Kidney tubule cell (primary cell): ENCODE measurements at regions not wholly inside any gene's neighbourhood (a gene's known extent, or its start where the extent isn't known, plus 50 kb on each side); places are given as distances from the start of the nearest gene placed in this dataset.

Experiments
- DNase-seq: peaks from one replicate; pipeline ENCODE4 v3.0.0-alpha.2; 2018; ENCODE audit warnings: low spot score

DNA sequence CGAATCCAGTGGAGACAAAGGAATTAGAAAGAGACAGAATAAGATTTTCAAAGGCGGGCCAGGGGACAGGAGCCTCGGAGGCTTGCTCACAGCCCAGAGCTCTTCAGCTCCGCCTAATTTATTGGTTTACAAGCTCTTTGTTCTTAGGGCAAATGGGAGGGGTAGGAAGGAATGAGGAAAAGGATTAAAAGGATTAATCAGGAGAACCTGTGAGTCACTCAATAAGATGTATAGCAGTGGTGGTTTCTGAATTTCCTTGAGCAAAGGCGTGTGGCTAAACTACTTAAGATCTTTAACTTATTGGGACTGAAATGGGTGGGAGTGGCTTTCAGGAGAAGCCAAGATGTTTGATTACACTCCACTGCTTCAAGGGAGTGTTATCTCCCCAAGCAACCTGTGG is 456.0 kb upstream of the SPANXN1 start:
- DNase-seq = peak; percentile 27

DNA sequence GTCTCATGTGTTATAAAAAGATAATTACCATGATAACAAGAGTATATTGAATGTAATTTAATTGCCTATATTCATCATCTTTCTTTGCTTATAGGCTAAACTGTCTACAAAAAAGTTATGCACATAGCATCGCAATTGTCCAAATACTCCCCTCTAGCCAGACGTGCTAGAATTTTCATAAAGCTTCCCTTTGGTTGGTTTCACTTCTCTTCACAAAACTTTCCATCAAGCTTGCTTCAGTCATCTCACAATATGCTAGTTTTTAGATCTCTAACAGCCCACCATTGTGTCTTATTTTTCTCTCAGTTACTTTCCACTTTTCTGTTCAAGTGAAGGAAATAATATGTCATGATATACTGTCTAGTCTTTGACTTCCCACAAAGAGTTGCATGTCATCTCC is 448.3 kb upstream of the SPANXN1 start:
- no peak for DNase-seq

DNA sequence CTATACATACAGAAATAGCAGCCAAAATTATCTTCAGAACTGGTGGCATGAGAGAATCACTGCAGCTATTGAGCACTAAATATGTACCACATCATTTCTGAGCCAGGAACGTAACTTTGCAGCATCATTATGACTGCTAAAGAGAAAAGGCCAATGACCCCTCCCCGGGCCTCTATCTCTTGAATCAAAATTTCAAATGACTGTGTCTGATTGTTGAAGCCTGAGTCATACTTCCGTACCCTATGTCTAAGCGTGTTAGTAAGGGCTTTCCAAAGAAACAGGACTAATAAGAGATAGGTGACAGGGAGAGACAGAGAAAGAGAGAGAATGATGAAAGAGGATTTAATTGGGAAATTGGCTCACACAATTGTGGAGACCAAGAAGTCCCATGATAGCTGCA is 445.5 kb upstream of the SPANXN1 start:
- no peak for DNase-seq

DNA sequence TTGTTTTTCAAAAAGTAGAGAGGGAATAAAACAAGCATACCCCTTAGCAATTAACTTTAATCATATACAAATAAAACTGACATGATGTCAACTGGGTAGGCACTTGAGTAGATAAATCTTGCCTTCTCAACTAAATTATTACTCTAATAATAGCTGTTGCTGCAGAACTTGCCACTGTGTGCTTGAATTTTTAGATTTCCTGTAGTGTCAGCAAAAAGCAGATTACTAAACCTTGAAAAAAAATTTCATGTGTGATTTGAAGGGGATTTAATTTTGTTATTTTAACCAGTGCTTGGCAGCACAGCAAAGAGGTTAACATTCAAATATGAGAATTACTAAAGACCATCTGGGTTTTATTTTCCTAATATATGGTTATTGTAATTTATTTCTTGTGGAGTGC is 438.3 kb upstream of the SPANXN1 start:
- DNase-seq = no peak

DNA sequence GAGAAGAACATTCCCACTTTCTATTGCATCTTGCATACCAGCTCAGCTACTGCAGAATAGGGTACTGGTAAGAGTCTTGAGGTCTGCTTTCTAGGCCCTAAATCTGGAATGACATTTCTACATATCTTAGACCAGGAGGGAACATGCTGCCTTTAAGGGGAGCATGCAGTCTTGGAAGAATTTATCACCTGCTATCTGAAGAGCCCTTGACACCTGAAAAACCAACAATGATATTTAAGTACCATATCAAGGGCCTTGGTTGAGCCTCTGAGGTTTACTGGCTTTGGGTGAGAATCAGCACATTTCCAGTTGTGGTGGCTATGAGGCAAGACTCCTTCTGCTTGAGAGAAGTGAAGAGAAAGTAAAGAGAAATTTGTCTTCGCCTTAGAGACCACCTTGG is 436.8 kb upstream of the SPANXN1 start:
- DNase-seq = no peak

DNA sequence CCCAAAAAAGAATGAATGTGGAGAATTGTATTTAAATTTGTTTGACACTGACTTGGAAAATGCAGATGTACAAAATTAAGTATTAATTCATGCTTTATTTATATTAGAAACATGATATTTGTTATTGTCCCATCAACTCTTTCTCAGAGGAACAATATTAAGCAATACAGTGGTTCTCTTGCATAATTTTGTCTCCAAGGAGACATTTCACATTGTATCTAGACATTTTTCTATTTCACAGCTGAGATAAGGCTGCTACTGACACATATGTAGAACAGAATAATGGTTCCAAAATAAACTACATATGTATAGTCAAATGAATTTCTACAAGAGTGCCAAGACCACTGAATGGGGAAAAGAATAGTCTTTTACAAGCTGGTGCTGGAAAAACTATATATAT is 427.9 kb upstream of the SPANXN1 start:
- DNase-seq = no peak

DNA sequence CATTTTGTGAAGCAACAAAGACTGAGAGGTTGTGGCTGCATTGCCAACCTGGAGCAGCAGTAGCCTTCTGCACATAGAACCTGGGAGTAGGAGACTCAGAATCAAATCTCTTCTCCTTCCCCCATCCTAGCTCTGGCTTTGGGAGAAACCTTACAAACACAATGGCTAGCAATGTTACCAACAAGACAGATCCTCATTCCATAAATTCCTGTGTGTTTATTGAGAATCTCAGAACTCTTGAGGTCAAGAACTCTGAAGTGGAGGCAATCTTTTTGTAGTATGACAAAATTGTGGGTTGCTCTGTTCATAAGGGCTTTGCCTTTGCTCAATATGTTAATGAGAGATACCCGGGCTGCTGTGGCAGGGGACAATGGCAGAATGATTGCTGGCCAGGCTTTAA is 406.7 kb upstream of the SPANXN1 start:
- peak; percentile 1 for DNase-seq

DNA sequence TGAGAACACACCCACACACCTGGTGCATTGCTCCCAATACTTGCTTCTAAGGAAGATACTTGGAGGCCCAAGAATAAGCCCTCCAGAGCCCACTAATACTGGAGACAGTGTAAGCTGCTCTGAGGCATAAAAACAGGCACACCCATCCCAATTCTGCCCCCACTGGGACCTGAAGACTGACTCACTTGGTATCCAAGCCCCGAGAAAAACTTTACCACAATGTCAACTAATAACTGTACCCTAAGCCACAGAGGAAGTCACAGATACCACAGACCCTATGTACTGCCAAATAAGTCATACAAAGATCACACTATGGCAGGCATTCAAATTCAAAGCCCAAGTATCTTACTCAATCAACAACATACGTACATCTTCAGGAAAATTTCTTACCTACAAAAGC is 398.2 kb upstream of the SPANXN1 start:
- no peak for DNase-seq

DNA sequence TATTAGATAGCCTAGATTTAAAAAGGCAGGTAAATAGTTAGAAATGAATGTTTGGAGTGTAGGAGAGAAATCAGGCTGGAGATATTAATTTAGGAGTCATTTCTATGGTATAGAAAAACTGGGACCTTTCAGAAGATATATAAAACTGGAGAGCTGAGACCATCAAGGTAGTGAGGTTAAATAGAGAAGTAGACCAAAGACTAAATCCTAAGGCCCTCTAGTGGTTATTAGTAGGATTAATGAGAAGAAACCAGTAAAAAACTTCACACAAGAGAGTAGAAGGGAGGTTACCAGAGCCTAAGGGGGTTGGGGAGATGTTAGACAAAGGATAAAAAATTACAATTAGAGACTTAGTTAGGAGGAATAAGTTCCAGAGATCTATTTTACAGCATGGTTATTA is 351.0 kb upstream of the SPANXN1 start:
- DNase-seq = peak; percentile 13

DNA sequence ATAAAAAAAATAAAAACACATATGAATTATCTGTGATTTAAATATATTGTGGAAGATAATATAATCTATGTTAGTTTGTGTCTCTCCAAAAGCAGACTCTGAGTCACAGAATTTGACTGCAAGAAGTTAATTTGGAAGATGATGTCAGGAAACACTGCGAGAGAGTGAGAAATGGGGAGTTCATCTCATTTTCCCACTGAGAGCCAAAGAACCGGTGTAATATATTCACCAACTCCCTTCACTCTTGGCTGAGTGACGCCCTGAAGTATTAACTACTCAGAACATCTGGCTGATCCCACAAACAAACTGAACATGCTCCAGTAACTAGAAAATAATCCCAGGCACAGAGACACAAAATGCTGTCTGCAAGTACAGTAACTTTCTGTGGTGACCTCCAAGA is 345.8 kb upstream of the SPANXN1 start:
- DNase-seq = no peak

DNA sequence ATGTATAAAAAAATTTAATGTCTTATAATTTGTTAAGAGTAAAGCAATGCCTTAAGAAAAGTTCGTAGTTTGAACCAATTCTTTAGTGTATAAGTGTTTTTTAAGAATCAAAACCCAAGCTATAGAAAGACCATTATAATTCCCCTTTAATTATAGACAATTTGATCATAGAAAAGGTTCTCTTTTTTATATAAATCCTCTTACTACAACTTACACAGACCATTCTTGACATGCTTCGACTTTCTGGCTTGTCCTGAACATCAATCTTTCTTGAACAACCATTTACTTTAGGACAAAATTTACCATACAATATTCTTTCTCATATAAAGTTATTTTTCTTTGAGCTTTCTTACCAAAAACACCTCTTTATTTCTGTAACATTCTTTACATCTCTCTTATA is 330.5 kb upstream of the SPANXN1 start:
- no peak for DNase-seq

DNA sequence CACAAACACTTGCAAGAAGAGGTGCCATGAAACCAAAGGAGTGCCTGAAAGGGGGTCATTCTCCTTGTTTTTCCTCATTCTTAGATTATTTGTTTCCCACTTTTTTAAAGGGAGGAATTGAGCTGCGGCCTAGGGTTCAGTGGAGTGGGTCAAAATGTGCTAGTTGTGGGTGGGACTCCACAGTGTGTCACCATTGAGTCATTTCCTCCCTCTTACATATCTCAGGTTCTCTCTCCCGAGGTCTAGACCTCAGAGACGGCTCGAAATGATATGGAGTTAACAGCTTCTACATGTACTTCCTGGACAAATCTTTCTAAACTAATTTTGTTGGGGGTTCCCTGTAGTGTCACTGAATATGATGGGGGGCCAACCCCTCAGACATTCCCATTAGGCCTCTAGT is 328.4 kb upstream of the SPANXN1 start:
- DNase-seq = no peak

DNA sequence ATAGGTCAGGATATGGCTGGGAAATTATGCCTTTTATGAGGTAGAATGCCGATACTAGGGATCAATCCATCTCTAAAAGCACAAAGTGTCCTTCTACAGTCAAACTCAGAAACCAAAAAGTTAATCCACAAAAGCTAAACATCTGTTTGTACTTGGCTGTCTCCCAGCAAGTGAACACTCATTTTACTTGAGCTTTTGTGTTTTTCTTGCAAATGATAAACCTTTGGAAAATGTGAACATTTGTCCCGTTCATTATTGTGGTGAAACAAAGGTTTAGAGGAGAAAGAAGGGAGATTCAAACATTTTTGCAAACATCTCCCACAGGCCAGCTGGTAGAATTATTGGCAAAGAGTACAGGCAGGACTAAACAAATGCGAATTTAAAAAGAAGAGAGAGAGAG is 300.6 kb upstream of the SPANXN1 start:
- DNase-seq = no peak
